HL-60 (cell line): ENCODE measurements at regions not wholly inside any gene's neighbourhood (a gene's known extent, or its start where the extent isn't known, plus 50 kb on each side); places are given as distances from the start of the nearest gene placed in this dataset.

Source experiments
- DNase-seq, 2 experiments: peaks; one replicate each; pipeline ENCODE4 v3.0.0-alpha.2; 2010 to 2020; ENCODE audit warnings: low read depth in 1 of 2, low spot score in 1 of 2
- H3K27ac ChIP-seq: fragments of 250-450 bp; sonication (Bioruptor Pico); replicated peaks from 2 replicates; pipeline ENCODE4 v1.5.1; 2020; ENCODE audit warnings: mild to moderate bottlenecking, moderate library complexity
- H3K27me3 ChIP-seq: fragments of 250-450 bp; sonication (Bioruptor Pico); 2 replicates; pipeline ENCODE4 v1.5.1; 2021; ENCODE audit warnings: mild to moderate bottlenecking, moderate library complexity; ENCODE audit not compliant: insufficient read depth, poor library complexity, severe bottlenecking
- H3K4me3 ChIP-seq: replicated peaks from 2 replicates; pipeline ENCODE4 v1.5.1; 2011; ENCODE audit warnings: mild to moderate bottlenecking, control low read depth, low read length; ENCODE audit not compliant: insufficient read depth
- CTCF ChIP-seq: IDR thresholded peaks from one replicate; pipeline ENCODE4 v1.5.1; 2011; ENCODE audit warnings: low read length, control low read depth, inconsistent platforms; ENCODE audit not compliant: insufficient read depth
- GABPA ChIP-seq: IDR thresholded peaks from 2 replicates; pipeline ENCODE4 v1.6.1; 2012; ENCODE audit warnings: low read depth
- POLR2AphosphoS5 ChIP-seq: IDR thresholded peaks from 2 replicates; pipeline ENCODE4 v1.6.1; 2012; ENCODE audit warnings: low read depth
- REST ChIP-seq: IDR thresholded peaks from 2 replicates; pipeline ENCODE4 v1.6.1; 2012; ENCODE audit warnings: low read depth; ENCODE audit not compliant: insufficient replicate concordance
- SPI1 ChIP-seq: IDR thresholded peaks from 2 replicates; pipeline ENCODE4 v1.6.1; 2012; ENCODE audit warnings: low read depth, mild to moderate bottlenecking, borderline replicate concordance

- Histone ChIP-seq H3K27me3 (no peaks in the 10 kb centered on the region), H3K4me3 (no peak overlapping the region), H3K27ac (no peak overlapping the region)
- TF ChIP-seq GABPA (no peak), POLR2AphosphoS5 (no peak), REST (no peak), SPI1 (no peak), CTCF (no peak)
- DNase-seq, result no peak
These were observed 293.8 kb upstream of the CTSO start for GRCh38 chr4:156247470-156247869.

GRCh38 chr4:156243015-156243414 is 289.3 kb upstream of the CTSO start:
- no peak overlapping the region for H3K4me3 ChIP-seq
- no peak overlapping the region for H3K27ac ChIP-seq
- TF ChIP-seq REST, result no peak
- no peak for TF ChIP-seq SPI1
- TF ChIP-seq POLR2AphosphoS5, result no peak
- no peak for TF ChIP-seq CTCF
- TF ChIP-seq GABPA, result no peak
- DNase-seq, result no peak
- no peaks in the 10 kb centered on the region for H3K27me3 ChIP-seq

GRCh38 chr4:156242390-156242789 is 288.7 kb upstream of the CTSO start:
- no peak overlapping the region for H3K27ac ChIP-seq
- H3K4me3 ChIP-seq, result no peak overlapping the region
- H3K27me3 ChIP-seq, result no peaks in the 10 kb centered on the region
- DNase-seq, result no peak
- TF ChIP-seq SPI1, result no peak
- no peak for TF ChIP-seq CTCF
- no peak for TF ChIP-seq POLR2AphosphoS5
- no peak for TF ChIP-seq GABPA
- no peak for TF ChIP-seq REST
